ENCODE measurements at regions not wholly inside any gene's neighbourhood (a gene's known extent, or its start where the extent isn't known, plus 50 kb on each side); places are given as distances from the start of the nearest gene placed in this dataset.
"Not testable (repeated sequence)": the region's sequence is repeated elsewhere in the genome, so short reads cannot be mapped to it uniquely, and the experiment has no call there.

GRCh38 chr11:123356539-123356938, 73.5 kb upstream of the GRAMD1B start:
- no peak overlapping the region for H3K4me3 ChIP-seq (ENCODE audit: low read depth, low read length)
- H3K36me3 ChIP-seq (ENCODE audit: control insufficient read depth, insufficient read depth, low read length): no peaks in the 10 kb centered on the region
- H3K27me3 ChIP-seq (ENCODE audit: control insufficient read depth, insufficient read depth, low read length): peaks cover 24% of the 10 kb centered on the region
- TF ChIP-seq CTCF (IDR thresholded peaks at IDR 0.05; ENCODE audit: insufficient read depth, low read length, poor library complexity, severe bottlenecking): no peak
- no peak for DNase-seq (ENCODE audit: low read depth)

GRCh38 chr11:123354371-123354975, 75.6 kb upstream of the GRAMD1B start:
- DNase-seq (ENCODE audit: low read depth): no peak
- H3K27me3 ChIP-seq (ENCODE audit: control insufficient read depth, insufficient read depth, low read length): peaks cover 24% of the 10 kb centered on the region
- no peak overlapping the region for H3K4me3 ChIP-seq (ENCODE audit: low read depth, low read length)
- no peaks in the 10 kb centered on the region for H3K36me3 ChIP-seq (ENCODE audit: control insufficient read depth, insufficient read depth, low read length)
- no peak for TF ChIP-seq CTCF (IDR thresholded peaks at IDR 0.05; ENCODE audit: insufficient read depth, low read length, poor library complexity, severe bottlenecking)

DNA sequence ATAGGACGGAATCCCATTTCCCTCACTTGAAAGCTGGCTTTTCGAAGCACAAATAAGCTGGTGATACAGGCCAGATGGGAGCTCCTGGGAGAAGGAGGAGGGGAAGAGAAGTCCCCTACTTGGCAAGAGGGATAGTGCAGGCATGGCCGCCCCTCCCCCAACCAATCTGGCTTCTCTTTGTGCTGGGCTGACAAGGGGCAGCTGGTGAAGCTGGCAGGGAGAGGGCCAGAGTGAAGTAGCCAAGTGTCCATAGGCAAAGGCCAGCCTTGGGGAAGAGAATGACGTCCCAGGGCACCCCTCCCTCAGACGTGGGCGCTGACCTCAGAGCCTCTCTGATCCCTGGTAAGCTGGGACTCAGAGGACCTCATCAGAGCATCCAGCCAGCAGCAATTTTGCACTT, 78.7 kb upstream of the GRAMD1B start:
- no peak for TF ChIP-seq CTCF (IDR thresholded peaks at IDR 0.05; ENCODE audit: insufficient read depth, low read length, poor library complexity, severe bottlenecking)
- H3K27me3 ChIP-seq (ENCODE audit: control insufficient read depth, insufficient read depth, low read length): peaks cover 3% of the 10 kb centered on the region
- H3K4me3 ChIP-seq (ENCODE audit: low read depth, low read length): no peak overlapping the region
- no peak for DNase-seq (ENCODE audit: low read depth)
- H3K36me3 ChIP-seq (ENCODE audit: control insufficient read depth, insufficient read depth, low read length): no peaks in the 10 kb centered on the region

DNA sequence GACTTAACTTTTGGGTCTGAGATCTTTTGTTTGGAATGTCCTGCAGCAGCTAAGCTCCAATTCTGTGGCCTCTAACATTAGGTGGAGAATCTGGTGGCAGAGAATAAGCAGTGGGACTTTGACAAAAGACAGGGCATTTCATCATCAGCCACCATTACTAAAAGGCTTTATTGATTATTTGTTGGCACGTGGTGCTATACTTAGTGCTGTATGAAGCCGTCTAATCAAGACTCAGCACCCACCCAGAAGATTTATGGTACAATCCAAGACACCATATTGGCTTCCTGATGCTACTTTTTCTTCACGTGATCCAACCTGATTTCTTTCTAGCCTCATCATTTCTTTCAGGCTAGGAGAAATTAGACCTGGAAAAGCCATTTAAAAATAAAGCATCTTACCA, 80.7 kb upstream of the GRAMD1B start:
- no peak for DNase-seq (ENCODE audit: low read depth)
- peaks cover 3% of the 10 kb centered on the region for H3K27me3 ChIP-seq (ENCODE audit: control insufficient read depth, insufficient read depth, low read length)
- no peak overlapping the region for H3K4me3 ChIP-seq (ENCODE audit: low read depth, low read length)
- no peak for TF ChIP-seq CTCF (IDR thresholded peaks at IDR 0.05; ENCODE audit: insufficient read depth, low read length, poor library complexity, severe bottlenecking)
- no peaks in the 10 kb centered on the region for H3K36me3 ChIP-seq (ENCODE audit: control insufficient read depth, insufficient read depth, low read length)

GRCh38 chr11:123344790-123345357, 85.2 kb upstream of the GRAMD1B start:
- no peak for TF ChIP-seq CTCF (IDR thresholded peaks at IDR 0.05; ENCODE audit: insufficient read depth, low read length, poor library complexity, severe bottlenecking)
- Histone ChIP-seq H3K36me3 (ENCODE audit: control insufficient read depth, insufficient read depth, low read length) (no peaks in the 10 kb centered on the region), H3K4me3 (ENCODE audit: low read depth, low read length) (no peak overlapping the region), H3K27me3 (ENCODE audit: control insufficient read depth, insufficient read depth, low read length) (no peaks in the 10 kb centered on the region)
- no peak for DNase-seq (ENCODE audit: low read depth)

GRCh38 chr11:123344188-123344587, 85.9 kb upstream of the GRAMD1B start:
- not testable (repeated sequence) for H3K4me3 ChIP-seq (ENCODE audit: low read depth, low read length); H3K27me3 ChIP-seq (ENCODE audit: control insufficient read depth, insufficient read depth, low read length); H3K36me3 ChIP-seq (ENCODE audit: control insufficient read depth, insufficient read depth, low read length); DNase-seq (ENCODE audit: low read depth)

Data from kidney epithelial cell (primary cell).